ENCODE measurements at regions not wholly inside any gene's neighbourhood (a gene's known extent, or its start where the extent isn't known, plus 50 kb on each side); places are given as distances from the start of the nearest gene placed in this dataset.

DNA sequence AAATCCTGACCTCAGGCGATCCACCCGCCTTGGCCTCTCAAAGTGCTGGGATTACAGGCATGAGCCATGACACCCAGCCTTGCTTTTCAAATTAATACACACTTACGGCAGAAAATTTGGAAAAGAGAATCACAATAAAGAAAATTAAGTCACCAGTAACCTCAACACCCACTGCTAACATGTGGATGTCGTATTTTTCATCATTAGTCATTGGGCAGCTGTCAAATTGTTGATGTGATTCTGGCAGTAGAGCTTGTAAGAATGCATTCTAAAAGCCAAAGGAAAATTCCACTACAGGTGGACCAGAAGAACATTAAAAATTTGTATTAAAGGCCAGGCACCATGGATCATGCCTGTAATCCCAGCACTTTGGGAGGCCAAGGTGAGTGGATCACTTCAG is 237.3 kb upstream of the TUT7 start:
- no peak for TF ChIP-seq ZFP30 (CRISPR knock-in tag; IDR thresholded peaks at IDR 0.05)
- TF ChIP-seq ZNF8 (CRISPR knock-in tag; IDR thresholded peaks at IDR 0.05) = no peak
- TF ChIP-seq ESRRG (CRISPR knock-in tag; IDR thresholded peaks at IDR 0.05) = no peak
- TF ChIP-seq ARNTL (CRISPR knock-in tag; IDR thresholded peaks at IDR 0.05; ENCODE audit: borderline replicate concordance, low read depth) = no peak
